ENCODE measurements at regions not wholly inside any gene's neighbourhood (a gene's known extent, or its start where the extent isn't known, plus 50 kb on each side); places are given as distances from the start of the nearest gene placed in this dataset.

GRCh38 chr16:85362443-85362842 is 250.2 kb upstream of the CIBAR2 start:
- in situ Hi-C loops (cut with MboI; ENCODE audit: low pct_unique_long_range_greater_than_20kb, low sequenced_read_pairs, unreplicated experiment), result no loop called here

GRCh38 chr16:85363427-85363826 is 249.7 kb upstream of the GSE1 start:
- in situ Hi-C loops (cut with MboI; ENCODE audit: low pct_unique_long_range_greater_than_20kb, low sequenced_read_pairs, unreplicated experiment), result no loop called here
- DNase-seq (ENCODE audit: low spot score), result no peak
- no peak for TF ChIP-seq CTCF (IDR thresholded peaks at IDR 0.05; ENCODE audit: extremely low read depth, insufficient read depth, missing control alignments)

More at GRCh38 chr16:85362443-85362842, 250.2 kb upstream of the CIBAR2 start:
- TF ChIP-seq CTCF (IDR thresholded peaks at IDR 0.05; ENCODE audit: extremely low read depth, insufficient read depth, missing control alignments), result no peak
- no peak for DNase-seq (ENCODE audit: low spot score)

GRCh38 chr16:85363881-85364280 is 249.2 kb upstream of the GSE1 start:
- in situ Hi-C loops (cut with MboI; ENCODE audit: low pct_unique_long_range_greater_than_20kb, low sequenced_read_pairs, unreplicated experiment), result no loop called here
- TF ChIP-seq CTCF (IDR thresholded peaks at IDR 0.05; ENCODE audit: extremely low read depth, insufficient read depth, missing control alignments), result no peak

GRCh38 chr16:85364323-85365040 is 248.6 kb upstream of the GSE1 start:
- no peak for TF ChIP-seq CTCF (IDR thresholded peaks at IDR 0.05; ENCODE audit: extremely low read depth, insufficient read depth, missing control alignments)
- no peak for DNase-seq (ENCODE audit: low spot score)
- in situ Hi-C loops (cut with MboI; ENCODE audit: low pct_unique_long_range_greater_than_20kb, low sequenced_read_pairs, unreplicated experiment), result no loop called here

More at GRCh38 chr16:85363881-85364280, 249.2 kb upstream of the GSE1 start:
- no peak for DNase-seq (ENCODE audit: low spot score)

- no peak for DNase-seq (ENCODE audit: low spot score)
- TF ChIP-seq CTCF (IDR thresholded peaks at IDR 0.05; ENCODE audit: extremely low read depth, insufficient read depth, missing control alignments), result no peak
- in situ Hi-C loops (cut with MboI; ENCODE audit: low pct_unique_long_range_greater_than_20kb, low sequenced_read_pairs, unreplicated experiment), result no loop called here
Observed at GRCh38 chr16:85365120-85365519, 248.0 kb upstream of the GSE1 start.

- DNase-seq (ENCODE audit: low spot score), result no peak
Observed at GRCh38 chr16:85366031-85366763, 246.9 kb upstream of the GSE1 start.

More at GRCh38 chr16:85366031-85366763, 246.9 kb upstream of the GSE1 start:
- in situ Hi-C loops (cut with MboI; ENCODE audit: low pct_unique_long_range_greater_than_20kb, low sequenced_read_pairs, unreplicated experiment), result no loop called here
- no peak for TF ChIP-seq CTCF (IDR thresholded peaks at IDR 0.05; ENCODE audit: extremely low read depth, insufficient read depth, missing control alignments)
